HCT116 (cell line): ENCODE measurements at regions not wholly inside any gene's neighbourhood (a gene's known extent, or its start where the extent isn't known, plus 50 kb on each side); places are given as distances from the start of the nearest gene placed in this dataset.

Experiments
- CTCF ChIP-seq, 3 experiments: fragments of 200-600 bp in 1 of 3; sonication (generic) in 1 of 3; IDR thresholded peaks in 2 of 3; conservative IDR thresholded peaks in 1 of 3; 2 replicates each; pipeline ENCODE4 v1.5.1; 2012 to 2017; ENCODE audit warnings: low read depth in 2 of 3, low read length in 2 of 3, antibody characterized with exemption in 1 of 3, borderline replicate concordance in 1 of 3, control low read depth in 1 of 3, mild to moderate bottlenecking in 1 of 3, mixed read lengths in 1 of 3, mixed run types in 1 of 3, moderate library complexity in 1 of 3; ENCODE audit not compliant: insufficient read depth in 1 of 3
- EGR1 ChIP-seq: IDR thresholded peaks from 2 replicates; pipeline ENCODE4 v1.6.1; 2012; ENCODE audit warnings: low read depth
- EZH2phosphoT487 ChIP-seq: fragments of 200-600 bp; IDR thresholded peaks from 2 replicates; pipeline ENCODE4 v1.6.1; 2018; ENCODE audit warnings: antibody characterized with exemption, borderline replicate concordance
- FOSL1 ChIP-seq: IDR thresholded peaks from 2 replicates; pipeline ENCODE4 v1.6.1; 2012; ENCODE audit warnings: low read depth
- JUND ChIP-seq: IDR thresholded peaks from 2 replicates; pipeline ENCODE4 v1.6.1; 2012
- POLR2A ChIP-seq: IDR thresholded peaks from 2 replicates; pipeline ENCODE4 v1.7.0; 2011; ENCODE audit warnings: borderline replicate concordance; ENCODE audit not compliant: insufficient read depth, insufficient read length; ENCODE audit errors: extremely low read depth
- POLR2AphosphoS5 ChIP-seq: IDR thresholded peaks from 2 replicates; pipeline ENCODE4 v1.6.1; 2011; ENCODE audit warnings: mild to moderate bottlenecking, low read depth, low read length, moderate library complexity
- RAD21 ChIP-seq: IDR thresholded peaks from 2 replicates; pipeline ENCODE4 v1.6.1; 2012; ENCODE audit warnings: low read depth, mild to moderate bottlenecking
- REST ChIP-seq: IDR thresholded peaks from 2 replicates; pipeline ENCODE4 v1.6.1; 2012; ENCODE audit warnings: low read depth
- SP1 ChIP-seq: IDR thresholded peaks from 2 replicates; pipeline ENCODE4 v1.6.1; 2012; ENCODE audit warnings: low read depth
- SRF ChIP-seq: IDR thresholded peaks from 2 replicates; pipeline ENCODE4 v1.6.1; 2012; ENCODE audit warnings: low read depth
- TCF7L2 ChIP-seq: IDR thresholded peaks from 2 replicates; pipeline ENCODE4 v1.7.0; 2011; ENCODE audit warnings: borderline replicate concordance, inconsistent platforms; ENCODE audit not compliant: insufficient read depth, insufficient read length; ENCODE audit errors: extremely low read depth

- TF ChIP-seq FOSL1 (no peak), SRF (no peak), POLR2A (no peak), JUND (no peak), CTCF (IDR thresholded peaks at IDR 0.05 in 2 of 3, conservative IDR thresholded peaks at IDR 0.05 in 1 of 3; ENCODE audit: borderline replicate concordance in 1 of 3, insufficient read depth in 1 of 3, low read depth in 2 of 3, low read length in 2 of 3) (no peak), SP1 (no peak), EZH2phosphoT487 (no peak), REST (no peak), POLR2AphosphoS5 (no peak), TCF7L2 (no peak), EGR1 (no peak), RAD21 (no peak)
These were observed 51.8 kb upstream of the CASZ1 start for GRCh38 chr1:10848109-10848684.
